GM13976 (cell line): ENCODE measurements at regions not wholly inside any gene's neighbourhood (a gene's known extent, or its start where the extent isn't known, plus 50 kb on each side); places are given as distances from the start of the nearest gene placed in this dataset.
"Not testable (repeated sequence)": the region's sequence is repeated elsewhere in the genome, so short reads cannot be mapped to it uniquely, and the experiment has no call there.

Experiments used
- DNase-seq: peaks from one replicate; pipeline ENCODE4 v3.0.0; 2012; ENCODE audit warnings: low spot score
- in situ Hi-C: fragments of 300-500 bp; cut with MboI; formaldehyde crosslinking; loops from one replicate; pipeline ENCODE4 v1.12.0; 2022; ENCODE audit warnings: low sequenced_read_pairs, mixed read lengths, inconsistent platforms; ENCODE audit not compliant: unreplicated experiment
- TF ChIP-seq, protein P1 (sequence below): IDR thresholded peaks from 2 replicates; pipeline ENCODE4 v1.5.1; 2012; ENCODE audit warnings: borderline replicate concordance, mild to moderate bottlenecking; ENCODE audit not compliant: insufficient read depth; ENCODE audit errors: extremely low read depth, missing control alignments, control extremely low read depth

GRCh38 chr10:25104441-25104840 is 70.4 kb upstream of the GPR158 start:
- in situ Hi-C loops, result no loop called here
- no peak for DNase-seq
- TF ChIP-seq, protein P1, sequence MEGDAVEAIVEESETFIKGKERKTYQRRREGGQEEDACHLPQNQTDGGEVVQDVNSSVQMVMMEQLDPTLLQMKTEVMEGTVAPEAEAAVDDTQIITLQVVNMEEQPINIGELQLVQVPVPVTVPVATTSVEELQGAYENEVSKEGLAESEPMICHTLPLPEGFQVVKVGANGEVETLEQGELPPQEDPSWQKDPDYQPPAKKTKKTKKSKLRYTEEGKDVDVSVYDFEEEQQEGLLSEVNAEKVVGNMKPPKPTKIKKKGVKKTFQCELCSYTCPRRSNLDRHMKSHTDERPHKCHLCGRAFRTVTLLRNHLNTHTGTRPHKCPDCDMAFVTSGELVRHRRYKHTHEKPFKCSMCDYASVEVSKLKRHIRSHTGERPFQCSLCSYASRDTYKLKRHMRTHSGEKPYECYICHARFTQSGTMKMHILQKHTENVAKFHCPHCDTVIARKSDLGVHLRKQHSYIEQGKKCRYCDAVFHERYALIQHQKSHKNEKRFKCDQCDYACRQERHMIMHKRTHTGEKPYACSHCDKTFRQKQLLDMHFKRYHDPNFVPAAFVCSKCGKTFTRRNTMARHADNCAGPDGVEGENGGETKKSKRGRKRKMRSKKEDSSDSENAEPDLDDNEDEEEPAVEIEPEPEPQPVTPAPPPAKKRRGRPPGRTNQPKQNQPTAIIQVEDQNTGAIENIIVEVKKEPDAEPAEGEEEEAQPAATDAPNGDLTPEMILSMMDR, result no peak

- TF ChIP-seq, protein P1, result no peak
- no peak for DNase-seq
- in situ Hi-C loops, result no loop called here
These were observed 69.5 kb upstream of the GPR158 start for GRCh38 chr10:25105262-25105661.

- TF ChIP-seq, protein P1, result no peak
- no peak for DNase-seq
- in situ Hi-C loops, result no loop called here
These were observed 69.0 kb upstream of the GPR158 start for GRCh38 chr10:25105743-25106260.

GRCh38 chr10:25107756-25108155 is 67.0 kb upstream of the GPR158 start:
- in situ Hi-C loops, result no loop called here
- no peak for DNase-seq
- TF ChIP-seq, protein P1, result no peak

DNA sequence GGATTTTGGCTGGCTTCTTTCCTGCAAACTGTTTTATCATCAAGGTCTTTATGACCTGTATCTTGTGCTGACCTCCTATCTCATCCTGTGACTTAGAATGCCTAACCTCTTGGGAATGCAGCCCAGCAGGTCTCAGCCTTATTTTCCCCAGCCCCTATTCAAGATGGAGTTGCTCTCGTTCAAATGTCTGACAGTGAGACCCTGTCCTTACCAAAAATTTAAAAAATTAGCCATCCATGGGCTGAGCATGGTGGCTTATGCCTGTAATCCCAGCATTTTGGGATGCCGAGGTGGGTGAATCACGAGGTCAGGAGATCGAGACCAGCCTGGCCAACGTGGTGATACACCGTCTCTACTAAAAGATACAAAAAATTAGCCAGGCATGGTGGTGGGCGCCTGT is 64.9 kb upstream of the GPR158 start:
- DNase-seq, in situ Hi-C loops: not testable (repeated sequence)

DNA sequence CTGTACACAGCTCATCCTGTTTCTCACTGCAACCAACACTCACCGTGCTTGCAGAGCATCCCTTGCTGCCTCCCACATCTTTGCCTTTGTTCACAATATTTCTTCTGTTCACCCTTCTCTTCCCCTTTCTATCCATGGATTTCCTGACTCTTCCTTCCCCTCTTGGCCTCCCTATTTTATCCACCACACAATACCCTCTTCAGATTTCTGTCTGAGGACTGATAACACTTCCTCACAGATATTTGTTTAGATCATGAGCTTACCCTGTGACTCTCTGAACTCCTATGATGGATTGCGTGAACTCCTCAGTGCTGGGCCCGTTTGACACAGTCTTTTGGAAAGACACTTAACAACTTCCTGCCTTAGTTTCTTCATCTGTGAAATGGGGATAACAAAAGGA is 62.8 kb upstream of the GPR158 start:
- TF ChIP-seq, protein P1, result no peak
- in situ Hi-C loops, result no loop called here
- no peak for DNase-seq

DNA sequence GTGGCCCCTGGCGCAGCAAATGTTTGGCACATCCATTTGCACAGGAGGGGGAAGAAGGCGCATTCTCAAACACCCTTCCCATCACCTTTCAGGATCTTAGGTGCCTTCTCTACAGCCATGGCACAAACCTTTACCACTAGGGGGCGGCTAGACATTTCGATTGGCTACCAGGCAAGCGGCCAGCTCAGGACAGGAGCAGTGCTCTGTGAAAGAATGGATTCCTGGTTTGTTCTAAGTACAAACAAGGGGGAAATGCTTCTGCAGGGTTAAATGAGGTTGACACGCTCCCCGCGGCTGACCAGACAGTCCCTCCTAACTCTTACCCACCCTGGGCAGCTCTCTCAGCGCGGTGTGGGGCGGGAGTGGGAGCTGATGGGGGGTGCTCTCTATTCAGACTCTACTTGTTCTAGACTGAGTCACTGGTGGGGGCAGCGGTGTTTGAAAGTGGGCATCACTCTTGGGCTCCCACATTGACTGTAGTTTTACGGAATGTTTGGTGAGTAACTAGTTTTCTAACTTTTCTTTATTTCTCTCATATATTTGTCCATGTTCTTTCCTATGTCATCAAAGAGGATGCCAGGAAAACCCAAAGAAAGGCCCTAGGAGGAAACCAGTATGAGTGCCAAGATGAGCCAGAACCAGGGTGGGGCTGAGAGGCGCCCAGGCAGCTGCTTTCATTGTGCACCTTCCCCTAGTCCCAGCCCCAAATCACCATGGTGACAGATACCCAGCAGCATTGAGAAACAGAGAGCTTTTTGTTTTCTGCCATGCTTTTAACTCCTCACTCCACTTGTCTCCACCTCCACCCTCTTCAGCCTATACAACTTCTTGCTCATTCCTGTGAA is 61.4 kb upstream of the GPR158 start:
- TF ChIP-seq, protein P1, result peak; percentile 73
- peak; percentile 60 for DNase-seq
- in situ Hi-C loops, result no loop called here
